ENCODE measurements at regions not wholly inside any gene's neighbourhood (a gene's known extent, or its start where the extent isn't known, plus 50 kb on each side); places are given as distances from the start of the nearest gene placed in this dataset.
"Not testable (repeated sequence)": the region's sequence is repeated elsewhere in the genome, so short reads cannot be mapped to it uniquely, and the experiment has no call there.

- DNase-seq: no peak
Measured at GRCh38 chr5:100706776-100707175, 171.6 kb downstream of the FAM174A start.

- no peak for DNase-seq
Measured at GRCh38 chr5:100708645-100709171, 173.5 kb downstream of the FAM174A start.

GRCh38 chr5:100709771-100710170, 174.6 kb downstream of the FAM174A start:
- DNase-seq: no peak

- not testable (repeated sequence) for DNase-seq
Measured at GRCh38 chr5:100714780-100715179, 179.6 kb downstream of the FAM174A start.

GRCh38 chr5:100722657-100723056, 180.4 kb downstream of the ST8SIA4 start:
- no peak for DNase-seq

GRCh38 chr5:100723229-100723628, 179.9 kb downstream of the ST8SIA4 start:
- no peak for DNase-seq

GRCh38 chr5:100726116-100726515, 177.0 kb downstream of the ST8SIA4 start:
- DNase-seq: no peak

GRCh38 chr5:100731768-100732167, 171.3 kb downstream of the ST8SIA4 start:
- peak; percentile 10 for DNase-seq

- DNase-seq: no peak
Measured at GRCh38 chr5:100746730-100747129, 156.4 kb downstream of the ST8SIA4 start.

- DNase-seq: no peak
Measured at GRCh38 chr5:100749771-100750284, 153.3 kb downstream of the ST8SIA4 start.

- no peak for DNase-seq
Measured at GRCh38 chr5:100755435-100755834, 147.6 kb downstream of the ST8SIA4 start.
